IPS DF 19.7 (cell line): ENCODE measurements at regions not wholly inside any gene's neighbourhood (a gene's known extent, or its start where the extent isn't known, plus 50 kb on each side); places are given as distances from the start of the nearest gene placed in this dataset.

ENCODE experiments used
- DNase-seq: peaks from one replicate; pipeline ENCODE4 v3.0.0-alpha.2; 2013; ENCODE audit warnings: low read depth, low spot score

- DNase-seq = no peak
These were observed 94.9 kb downstream of the RIPK4 start for GRCh38 chr21:41671859-41672542.

GRCh38 chr21:41671212-41671762, 95.6 kb downstream of the RIPK4 start:
- DNase-seq = no peak

GRCh38 chr21:41670056-41670805, 96.6 kb downstream of the RIPK4 start:
- DNase-seq = no peak

GRCh38 chr21:41669533-41669830, 97.4 kb downstream of the RIPK4 start:
- DNase-seq = no peak

- no peak for DNase-seq
These were observed 97.9 kb downstream of the RIPK4 start for GRCh38 chr21:41668686-41669532.

GRCh38 chr21:41668051-41668541, 98.8 kb downstream of the RIPK4 start:
- DNase-seq = no peak

GRCh38 chr21:41667136-41667535, 99.7 kb downstream of the RIPK4 start:
- no peak for DNase-seq

GRCh38 chr21:41666641-41667081, 100.2 kb downstream of the RIPK4 start:
- DNase-seq = no peak

- no peak for DNase-seq
These were observed 100.9 kb downstream of the RIPK4 start for GRCh38 chr21:41665766-41666595.

GRCh38 chr21:41664881-41665765, 101.7 kb downstream of the RIPK4 start:
- DNase-seq = no peak

- DNase-seq = no peak
These were observed 102.8 kb downstream of the RIPK4 start for GRCh38 chr21:41663805-41664788.

GRCh38 chr21:41662761-41663160, 104.1 kb downstream of the RIPK4 start:
- DNase-seq = no peak

- no peak for DNase-seq
These were observed 104.7 kb downstream of the RIPK4 start for GRCh38 chr21:41662161-41662560.

GRCh38 chr21:41660748-41661147, 106.1 kb downstream of the RIPK4 start:
- DNase-seq = no peak

- DNase-seq = no peak
These were observed 106.9 kb downstream of the RIPK4 start for GRCh38 chr21:41659791-41660560.

GRCh38 chr21:41656946-41657525, 109.8 kb downstream of the RIPK4 start:
- no peak for DNase-seq

GRCh38 chr21:41655259-41655658, 111.6 kb downstream of the RIPK4 start:
- DNase-seq = no peak
